ENCODE measurements at regions not wholly inside any gene's neighbourhood (a gene's known extent, or its start where the extent isn't known, plus 50 kb on each side); places are given as distances from the start of the nearest gene placed in this dataset.

DNA sequence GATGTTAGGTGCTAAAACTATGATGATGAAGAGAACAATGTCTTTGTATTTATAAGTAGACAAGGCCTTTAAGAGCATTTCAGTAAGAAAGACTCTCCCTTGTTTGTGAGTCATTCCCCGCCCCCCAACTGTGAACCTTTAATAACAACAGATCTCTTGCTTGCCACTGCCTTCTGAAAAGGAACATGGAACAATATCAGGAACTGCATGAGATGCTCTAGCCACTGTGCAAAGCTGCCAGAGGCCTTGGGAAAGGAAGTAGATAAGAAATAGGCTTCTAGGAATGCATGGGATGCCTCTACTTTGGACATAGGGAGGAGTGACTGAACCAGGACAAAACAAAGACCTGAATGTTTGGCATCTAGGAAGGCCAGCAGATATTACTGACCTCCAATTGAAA lies 296.1 kb upstream of the MPDZ start:
- TF ChIP-seq POLR2AphosphoS5 (IDR thresholded peaks at IDR 0.05; ENCODE audit: insufficient read depth in 1 of 2, low read depth in 1 of 2): no peak
- TF ChIP-seq, protein P1, sequence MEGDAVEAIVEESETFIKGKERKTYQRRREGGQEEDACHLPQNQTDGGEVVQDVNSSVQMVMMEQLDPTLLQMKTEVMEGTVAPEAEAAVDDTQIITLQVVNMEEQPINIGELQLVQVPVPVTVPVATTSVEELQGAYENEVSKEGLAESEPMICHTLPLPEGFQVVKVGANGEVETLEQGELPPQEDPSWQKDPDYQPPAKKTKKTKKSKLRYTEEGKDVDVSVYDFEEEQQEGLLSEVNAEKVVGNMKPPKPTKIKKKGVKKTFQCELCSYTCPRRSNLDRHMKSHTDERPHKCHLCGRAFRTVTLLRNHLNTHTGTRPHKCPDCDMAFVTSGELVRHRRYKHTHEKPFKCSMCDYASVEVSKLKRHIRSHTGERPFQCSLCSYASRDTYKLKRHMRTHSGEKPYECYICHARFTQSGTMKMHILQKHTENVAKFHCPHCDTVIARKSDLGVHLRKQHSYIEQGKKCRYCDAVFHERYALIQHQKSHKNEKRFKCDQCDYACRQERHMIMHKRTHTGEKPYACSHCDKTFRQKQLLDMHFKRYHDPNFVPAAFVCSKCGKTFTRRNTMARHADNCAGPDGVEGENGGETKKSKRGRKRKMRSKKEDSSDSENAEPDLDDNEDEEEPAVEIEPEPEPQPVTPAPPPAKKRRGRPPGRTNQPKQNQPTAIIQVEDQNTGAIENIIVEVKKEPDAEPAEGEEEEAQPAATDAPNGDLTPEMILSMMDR (IDR thresholded peaks at IDR 0.05): no peak

Measured in vagina (tissue), 2 donors.